GM19193 (cell line): ENCODE measurements at regions not wholly inside any gene's neighbourhood (a gene's known extent, or its start where the extent isn't known, plus 50 kb on each side); places are given as distances from the start of the nearest gene placed in this dataset.

Experiments
- POLR2A ChIP-seq: IDR thresholded peaks from 4 replicates; pipeline ENCODE4 v1.6.1; 2011; ENCODE audit not compliant: insufficient read depth, insufficient read length; ENCODE audit errors: extremely low read depth

GRCh38 chr1:224542783-224543440, 73.2 kb upstream of the CNIH3 start:
- TF ChIP-seq POLR2A = no peak

GRCh38 chr1:224543453-224543852, 72.7 kb upstream of the CNIH3 start:
- no peak for TF ChIP-seq POLR2A

- no peak for TF ChIP-seq POLR2A
These were observed 71.6 kb upstream of the CNIH3 start for GRCh38 chr1:224544346-224545110.

GRCh38 chr1:224545571-224545970, 70.5 kb upstream of the CNIH3 start:
- TF ChIP-seq POLR2A = no peak

- TF ChIP-seq POLR2A = no peak
These were observed 67.4 kb upstream of the CNIH3 start for GRCh38 chr1:224548676-224549075.

GRCh38 chr1:224554056-224554455, 62.1 kb upstream of the CNIH3 start:
- no peak for TF ChIP-seq POLR2A

GRCh38 chr1:224554620-224555259, 61.4 kb upstream of the CNIH3 start:
- no peak for TF ChIP-seq POLR2A

- TF ChIP-seq POLR2A = no peak
These were observed 57.2 kb upstream of the CNIH3 start for GRCh38 chr1:224558904-224559303.

GRCh38 chr1:224559981-224560728, 56.0 kb upstream of the CNIH3 start:
- TF ChIP-seq POLR2A = no peak

- no peak for TF ChIP-seq POLR2A
These were observed 52.5 kb upstream of the CNIH3 start for GRCh38 chr1:224563666-224564065.

- TF ChIP-seq POLR2A = no peak
These were observed 51.5 kb upstream of the CNIH3 start for GRCh38 chr1:224564454-224565084.

- TF ChIP-seq POLR2A = no peak
These were observed 50.9 kb upstream of the CNIH3 start for GRCh38 chr1:224565186-224565585.

GRCh38 chr1:224565611-224566406, 50.3 kb upstream of the CNIH3 start:
- no peak for TF ChIP-seq POLR2A
